ENCODE measurements at regions not wholly inside any gene's neighbourhood (a gene's known extent, or its start where the extent isn't known, plus 50 kb on each side); places are given as distances from the start of the nearest gene placed in this dataset.

GRCh38 chr1:29892247-29892646 is 655.9 kb downstream of the PTPRU start:
- DNase-seq (ENCODE audit: low spot score in 2 of 2) (no peak), ATAC-seq (replicated peaks; ENCODE audit: extremely low read depth, poor library complexity, severe bottlenecking) (no peak)
- H3K27me3 Mint-ChIP-seq: peaks cover 53% of the 10 kb centered on the region
- H3K9me3 Mint-ChIP-seq: no peaks in the 10 kb centered on the region
- H3K4me3 Mint-ChIP-seq: no peak overlapping the region
- peaks cover 2% of the 10 kb centered on the region for H3K36me3 Mint-ChIP-seq (ENCODE audit: insufficient read depth)
- H3K4me1 Mint-ChIP-seq: no peaks in the 10 kb centered on the region
- no peak overlapping the region for H3K27ac Mint-ChIP-seq (ENCODE audit: low read depth)

GRCh38 chr1:29890201-29890959 is 654.1 kb downstream of the PTPRU start:
- peaks cover 43% of the 10 kb centered on the region for H3K27me3 Mint-ChIP-seq
- H3K27ac Mint-ChIP-seq (ENCODE audit: low read depth): no peak overlapping the region
- DNase-seq (ENCODE audit: low spot score in 2 of 2) (no peak), ATAC-seq (replicated peaks; ENCODE audit: extremely low read depth, poor library complexity, severe bottlenecking) (no peak)
- no peaks in the 10 kb centered on the region for H3K9me3 Mint-ChIP-seq
- no peak overlapping the region for H3K4me3 Mint-ChIP-seq
- no peaks in the 10 kb centered on the region for H3K4me1 Mint-ChIP-seq
- H3K36me3 Mint-ChIP-seq (ENCODE audit: insufficient read depth): peaks cover 2% of the 10 kb centered on the region

- Mint-ChIP-seq H3K36me3 (ENCODE audit: insufficient read depth) (no peaks in the 10 kb centered on the region), H3K9me3 (no peaks in the 10 kb centered on the region), H3K27ac (ENCODE audit: low read depth) (no peak overlapping the region), H3K4me1 (no peaks in the 10 kb centered on the region), H3K4me3 (no peak overlapping the region), H3K27me3 (peaks cover 37% of the 10 kb centered on the region)
- no peak for ATAC-seq (replicated peaks; ENCODE audit: extremely low read depth, poor library complexity, severe bottlenecking)
- no peak for DNase-seq (ENCODE audit: low spot score in 2 of 2)
These were observed 653.5 kb downstream of the PTPRU start for GRCh38 chr1:29889776-29890175.

GRCh38 chr1:29884740-29885139 is 648.4 kb downstream of the PTPRU start:
- DNase-seq (ENCODE audit: low spot score in 2 of 2) (no peak), ATAC-seq (replicated peaks; ENCODE audit: extremely low read depth, poor library complexity, severe bottlenecking) (no peak)
- H3K27me3 Mint-ChIP-seq: peaks cover 41% of the 10 kb centered on the region
- no peak overlapping the region for H3K27ac Mint-ChIP-seq (ENCODE audit: low read depth)
- no peak overlapping the region for H3K4me3 Mint-ChIP-seq
- no peaks in the 10 kb centered on the region for H3K9me3 Mint-ChIP-seq
- H3K36me3 Mint-ChIP-seq (ENCODE audit: insufficient read depth): no peaks in the 10 kb centered on the region
- no peaks in the 10 kb centered on the region for H3K4me1 Mint-ChIP-seq

- Mint-ChIP-seq H3K9me3 (no peaks in the 10 kb centered on the region), H3K4me3 (no peak overlapping the region), H3K27me3 (peaks cover 49% of the 10 kb centered on the region), H3K4me1 (no peaks in the 10 kb centered on the region), H3K27ac (ENCODE audit: low read depth) (no peak overlapping the region), H3K36me3 (ENCODE audit: insufficient read depth) (no peaks in the 10 kb centered on the region)
- ATAC-seq (replicated peaks; ENCODE audit: extremely low read depth, poor library complexity, severe bottlenecking): no peak
- no peak for DNase-seq (ENCODE audit: low spot score in 2 of 2)
These were observed 647.7 kb downstream of the PTPRU start for GRCh38 chr1:29883986-29884385.

GRCh38 chr1:29883411-29883832 is 647.1 kb downstream of the PTPRU start:
- H3K27me3 Mint-ChIP-seq: peaks cover 46% of the 10 kb centered on the region
- H3K9me3 Mint-ChIP-seq: no peaks in the 10 kb centered on the region
- no peak overlapping the region for H3K4me3 Mint-ChIP-seq
- DNase-seq (ENCODE audit: low spot score in 2 of 2) (no peak), ATAC-seq (replicated peaks; ENCODE audit: extremely low read depth, poor library complexity, severe bottlenecking) (no peak)
- no peaks in the 10 kb centered on the region for H3K4me1 Mint-ChIP-seq
- H3K36me3 Mint-ChIP-seq (ENCODE audit: insufficient read depth): no peaks in the 10 kb centered on the region
- H3K27ac Mint-ChIP-seq (ENCODE audit: low read depth): no peak overlapping the region

- no peaks in the 10 kb centered on the region for H3K9me3 Mint-ChIP-seq
- DNase-seq (ENCODE audit: low spot score in 2 of 2): no peak
- ATAC-seq (replicated peaks; ENCODE audit: extremely low read depth, poor library complexity, severe bottlenecking): no peak
- H3K36me3 Mint-ChIP-seq (ENCODE audit: insufficient read depth): no peaks in the 10 kb centered on the region
- H3K4me3 Mint-ChIP-seq: no peak overlapping the region
- peaks cover 44% of the 10 kb centered on the region for H3K27me3 Mint-ChIP-seq
- no peaks in the 10 kb centered on the region for H3K4me1 Mint-ChIP-seq
- no peak overlapping the region for H3K27ac Mint-ChIP-seq (ENCODE audit: low read depth)
These were observed 644.2 kb downstream of the PTPRU start for GRCh38 chr1:29880556-29880955.

GRCh38 chr1:29879217-29879616 is 642.9 kb downstream of the PTPRU start:
- Mint-ChIP-seq H3K4me3 (no peak overlapping the region), H3K9me3 (no peaks in the 10 kb centered on the region), H3K27ac (ENCODE audit: low read depth) (no peak overlapping the region), H3K4me1 (no peaks in the 10 kb centered on the region), H3K27me3 (peaks cover 44% of the 10 kb centered on the region), H3K36me3 (ENCODE audit: insufficient read depth) (no peaks in the 10 kb centered on the region)
- DNase-seq (ENCODE audit: low spot score in 2 of 2) (no peak), ATAC-seq (replicated peaks; ENCODE audit: extremely low read depth, poor library complexity, severe bottlenecking) (no peak)

- Mint-ChIP-seq H3K27me3 (peaks cover 52% of the 10 kb centered on the region), H3K27ac (ENCODE audit: low read depth) (no peak overlapping the region), H3K4me3 (no peak overlapping the region), H3K36me3 (ENCODE audit: insufficient read depth) (no peaks in the 10 kb centered on the region), H3K9me3 (no peaks in the 10 kb centered on the region), H3K4me1 (no peaks in the 10 kb centered on the region)
- no peak for ATAC-seq (replicated peaks; ENCODE audit: extremely low read depth, poor library complexity, severe bottlenecking)
- no peak for DNase-seq (ENCODE audit: low spot score in 2 of 2)
These were observed 642.2 kb downstream of the PTPRU start for GRCh38 chr1:29878501-29878900.

GRCh38 chr1:29876902-29877301 is 640.6 kb downstream of the PTPRU start:
- Mint-ChIP-seq H3K4me3 (no peak overlapping the region), H3K36me3 (ENCODE audit: insufficient read depth) (no peaks in the 10 kb centered on the region), H3K27me3 (peaks cover 58% of the 10 kb centered on the region), H3K27ac (ENCODE audit: low read depth) (no peak overlapping the region), H3K9me3 (no peaks in the 10 kb centered on the region), H3K4me1 (no peaks in the 10 kb centered on the region)
- ATAC-seq (replicated peaks; ENCODE audit: extremely low read depth, poor library complexity, severe bottlenecking) (no peak), DNase-seq (ENCODE audit: low spot score in 2 of 2) (no peak)

- no peak overlapping the region for H3K4me3 Mint-ChIP-seq
- no peaks in the 10 kb centered on the region for H3K36me3 Mint-ChIP-seq (ENCODE audit: insufficient read depth)
- peaks cover 58% of the 10 kb centered on the region for H3K27me3 Mint-ChIP-seq
- no peak for DNase-seq (ENCODE audit: low spot score in 2 of 2)
- no peaks in the 10 kb centered on the region for H3K4me1 Mint-ChIP-seq
- ATAC-seq (replicated peaks; ENCODE audit: extremely low read depth, poor library complexity, severe bottlenecking): no peak
- no peak overlapping the region for H3K27ac Mint-ChIP-seq (ENCODE audit: low read depth)
- H3K9me3 Mint-ChIP-seq: no peaks in the 10 kb centered on the region
These were observed 640.1 kb downstream of the PTPRU start for GRCh38 chr1:29876441-29876840.

- H3K27ac Mint-ChIP-seq (ENCODE audit: low read depth): no peak overlapping the region
- no peak for DNase-seq (ENCODE audit: low spot score in 2 of 2)
- H3K36me3 Mint-ChIP-seq (ENCODE audit: insufficient read depth): no peaks in the 10 kb centered on the region
- no peaks in the 10 kb centered on the region for H3K9me3 Mint-ChIP-seq
- no peaks in the 10 kb centered on the region for H3K4me1 Mint-ChIP-seq
- peaks cover 56% of the 10 kb centered on the region for H3K27me3 Mint-ChIP-seq
- ATAC-seq (replicated peaks; ENCODE audit: extremely low read depth, poor library complexity, severe bottlenecking): no peak
- no peak overlapping the region for H3K4me3 Mint-ChIP-seq
These were observed 639.3 kb downstream of the PTPRU start for GRCh38 chr1:29875557-29876028.

- Mint-ChIP-seq H3K4me1 (no peaks in the 10 kb centered on the region), H3K27me3 (peaks cover 59% of the 10 kb centered on the region), H3K4me3 (no peak overlapping the region), H3K36me3 (ENCODE audit: insufficient read depth) (no peaks in the 10 kb centered on the region), H3K9me3 (no peaks in the 10 kb centered on the region), H3K27ac (ENCODE audit: low read depth) (no peak overlapping the region)
- ATAC-seq (replicated peaks; ENCODE audit: extremely low read depth, poor library complexity, severe bottlenecking) (no peak), DNase-seq (ENCODE audit: low spot score in 2 of 2) (no peak)
These were observed 634.3 kb downstream of the PTPRU start for GRCh38 chr1:29870621-29871020.
